Endothelial cell of umbilical vein (primary cell): ENCODE measurements at regions not wholly inside any gene's neighbourhood (a gene's known extent, or its start where the extent isn't known, plus 50 kb on each side); places are given as distances from the start of the nearest gene placed in this dataset.

Experiments
- BruUV-seq: library from RNA; stranded (reverse); fragments of 400-500 nt; replicated peaks from 2 replicates; lab custom pipeline; 2021; lab: Mats Ljungman, UMichigan
- CTCF ChIA-PET: fragments of 300-600, 350-600 bp; sonication (Branson Sonifier 250); formaldehyde crosslinking; loops from one replicate; lab custom pipeline; 2021; ENCODE audit warnings: antibody characterized with exemption, inconsistent platforms; lab: Charles Lee
- POLR2A ChIA-PET: fragments of 300-600, 350-600 bp; sonication (Branson Sonifier 250); formaldehyde crosslinking; loops from one replicate; lab custom pipeline; 2021; ENCODE audit warnings: antibody characterized with exemption, inconsistent platforms; lab: Charles Lee
- DNase-seq: peaks from one replicate; pipeline ENCODE4 v3.0.0-alpha.2; 2011; ENCODE audit warnings: low read depth, low spot score
- FAIRE-seq: peaks from 2 replicates; lab custom pipeline; 2011; peaks lifted over from hg19 to GRCh38; lab: Jason Lieb, UNC
- H2AFZ ChIP-seq: 2 replicates; pipeline ENCODE4 v1.6.0; 2012; ENCODE audit warnings: low read depth, low read length, control low read depth, inconsistent platforms
- H3K27ac ChIP-seq: 2 replicates; pipeline ENCODE4 v1.5.1; 2011; ENCODE audit warnings: low read depth, mild to moderate bottlenecking, control low read depth, low read length, moderate library complexity; ENCODE audit not compliant: insufficient read depth
- H3K27me3 ChIP-seq, 2 experiments: 2 replicates each; pipeline versions ENCODE4 v1.6.0 to v1.6.1; 2011; ENCODE audit warnings: low read length in 2 of 2, mixed read lengths in 1 of 2; ENCODE audit not compliant: control insufficient read depth in 2 of 2, insufficient read depth in 2 of 2
- H3K36me3 ChIP-seq, 2 experiments: 2 replicates in 1 of 2; 3 replicates in 1 of 2; pipeline ENCODE4 v1.5.1; 2011; ENCODE audit warnings: low read length in 2 of 2, mild to moderate bottlenecking in 1 of 2, moderate library complexity in 1 of 2; ENCODE audit not compliant: control insufficient read depth in 2 of 2, insufficient read depth in 2 of 2; ENCODE audit errors: extremely low read depth in 1 of 2
- H3K4me1 ChIP-seq: 3 replicates; pipeline ENCODE4 v1.5.1; 2011; ENCODE audit warnings: mild to moderate bottlenecking, low read length; ENCODE audit not compliant: control insufficient read depth, insufficient read depth; ENCODE audit errors: extremely low read depth
- H3K4me2 ChIP-seq: 2 replicates; pipeline ENCODE4 v1.6.1; 2011; ENCODE audit warnings: low read length, control low read depth, mixed read lengths; ENCODE audit not compliant: insufficient read depth
- H3K4me3 ChIP-seq, 3 experiments: fragments of 200-600 bp in 1 of 3; sonication (generic), shearing (Covaris generic) in 1 of 3; replicated peaks in 1 of 3; 2 replicates each; pipeline ENCODE4 v1.5.1; 2011 to 2016; ENCODE audit warnings: control low read depth in 3 of 3, low read length in 3 of 3, mild to moderate bottlenecking in 2 of 3, inconsistent platforms in 1 of 3, low read depth in 1 of 3, moderate library complexity in 1 of 3; ENCODE audit not compliant: insufficient read depth in 1 of 3
- H3K79me2 ChIP-seq: 2 replicates; pipeline ENCODE4 v1.6.0; 2012; ENCODE audit warnings: low read length, inconsistent platforms; ENCODE audit not compliant: control insufficient read depth, insufficient read depth
- H3K9ac ChIP-seq: replicated peaks from 2 replicates; pipeline ENCODE3; 2011; ENCODE audit warnings: low read length, control low read depth; ENCODE audit not compliant: insufficient read depth; ENCODE audit errors: extremely low read depth
- H3K9me1 ChIP-seq: replicated peaks from 3 replicates; pipeline ENCODE4 v1.6.0; 2011; ENCODE audit warnings: mild to moderate bottlenecking, low read length; ENCODE audit not compliant: control insufficient read depth, insufficient read depth; ENCODE audit errors: extremely low read depth
- H3K9me3 ChIP-seq: replicated peaks from 2 replicates; pipeline ENCODE4 v1.5.1; 2012; ENCODE audit warnings: low read length, inconsistent platforms; ENCODE audit not compliant: control insufficient read depth, insufficient read depth
- H4K20me1 ChIP-seq: replicated peaks from 2 replicates; pipeline ENCODE3; 2011; ENCODE audit warnings: mild to moderate bottlenecking, low read length; ENCODE audit not compliant: control insufficient read depth, insufficient read depth; ENCODE audit errors: extremely low read depth
- GATA2 ChIP-seq: IDR thresholded peaks from 2 replicates; pipeline ENCODE4 v1.7.0; 2011; ENCODE audit warnings: low read depth, mild to moderate bottlenecking, moderate library complexity, mixed read lengths, low read length; ENCODE audit not compliant: insufficient read length, insufficient read depth
- MYC ChIP-seq: IDR thresholded peaks from one replicate; pipeline ENCODE4 v1.6.1; 2011; ENCODE audit warnings: mild to moderate bottlenecking, low read depth, low read length
- POLR2AphosphoS5 ChIP-seq: IDR thresholded peaks from 2 replicates; pipeline ENCODE4 v1.6.1; 2012; ENCODE audit warnings: low read depth, mild to moderate bottlenecking, control low read depth, low read length, moderate library complexity; ENCODE audit not compliant: insufficient read depth
- dilution Hi-C: fragments of 300-500 bp; cut with MboI; formaldehyde crosslinking; loops from one replicate; pipeline ENCODE4 v1.15.0; 2019; ENCODE audit warnings: low sequenced_read_pairs; ENCODE audit not compliant: extremely low pct_ligation_motif_present
- intact Hi-C: fragments of 100-400 bp; cut with micrococcal nuclease; formaldehyde crosslinking; loops from one replicate; pipeline ENCODE4 v1.10.0; 2022

DNA sequence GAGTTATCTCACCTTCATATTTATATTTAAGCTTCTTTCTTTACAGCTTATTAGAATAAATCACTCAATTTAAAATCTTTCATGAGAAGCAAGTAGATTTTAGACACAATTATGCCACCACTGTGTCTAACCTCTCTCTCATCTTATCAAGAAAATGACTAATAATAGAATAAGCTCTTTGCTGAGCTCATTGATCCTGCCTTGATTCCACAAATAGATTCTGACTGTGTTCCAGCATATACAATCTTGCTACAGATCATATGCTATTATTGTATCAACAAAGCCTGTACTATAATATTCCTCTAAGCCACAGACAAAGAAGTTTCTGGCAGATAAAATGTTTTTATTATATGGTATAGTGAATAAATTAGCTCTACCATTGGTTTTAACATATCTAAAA lies 168.7 kb upstream of the GULP1 start:
- POLR2A ChIA-PET = no interaction called here
- dilution Hi-C loops = no loop called here
- BruUV-seq = no TSS peak

DNA sequence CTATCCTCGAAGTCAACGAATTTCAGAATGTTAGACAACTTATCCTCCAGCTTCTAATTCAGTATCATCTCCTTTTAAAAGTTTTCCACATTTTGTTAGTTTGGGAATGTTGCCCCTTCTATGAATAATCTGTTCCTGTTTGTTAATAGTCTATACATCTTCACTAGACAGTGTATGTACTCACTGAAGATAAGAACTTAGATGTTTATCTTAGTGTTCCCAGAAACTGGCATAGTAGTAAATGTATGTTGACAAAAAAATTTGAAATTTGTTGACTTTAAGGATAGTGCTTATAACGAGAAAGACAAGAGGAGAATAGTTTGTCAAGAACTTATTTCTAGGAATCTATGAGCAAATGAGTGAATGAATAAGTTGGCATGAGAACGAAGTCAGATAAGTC lies 162.0 kb upstream of the GULP1 start:
- FAIRE-seq = no peak
- Histone ChIP-seq H3K9me1 (no peaks in the 10 kb centered on the region), H3K4me2 (no peak overlapping the region), H2AFZ (no peak overlapping the region), H3K79me2 (no peaks in the 10 kb centered on the region), H3K4me3 (no peak overlapping the region), H3K9ac (no peak overlapping the region), H3K27me3 (no peaks in the 10 kb centered on the region), H3K4me1 (no peaks in the 10 kb centered on the region), H4K20me1 (no peaks in the 10 kb centered on the region), H3K9me3 (no peaks in the 10 kb centered on the region), H3K36me3 (no peaks in the 10 kb centered on the region), H3K27ac (no peak overlapping the region)
- CTCF ChIA-PET = no interaction called here
- intact Hi-C loops (no loop called here), dilution Hi-C loops (no loop called here)
- TF ChIP-seq POLR2AphosphoS5 = no peak
- no peak for DNase-seq
- BruUV-seq = no TSS peak
- POLR2A ChIA-PET = no interaction called here

More for the DNA sequence above, 168.7 kb upstream of the GULP1 start:
- H3K79me2 ChIP-seq = no peaks in the 10 kb centered on the region
- no peak for DNase-seq
- CTCF ChIA-PET = interaction anchor here (1.2 to 1.8 kb wide), 5 partner anchors 8 to 280 kb away, joined by 3 to 5 read pairs (median 5); no protein-coding TSS in a partner anchor
- H4K20me1 ChIP-seq = no peaks in the 10 kb centered on the region
- H3K27me3 ChIP-seq = no peaks in the 10 kb centered on the region
- no peaks in the 10 kb centered on the region for H3K36me3 ChIP-seq
- H3K27ac ChIP-seq = no peak overlapping the region
- TF ChIP-seq POLR2AphosphoS5 (no peak), MYC (no peak), GATA2 (no peak)
- H3K4me1 ChIP-seq = no peaks in the 10 kb centered on the region
- no peak overlapping the region for H3K9ac ChIP-seq
- no peak overlapping the region for H3K4me3 ChIP-seq
- FAIRE-seq = no peak
- no peaks in the 10 kb centered on the region for H3K9me1 ChIP-seq
- intact Hi-C loops = no loop called here
- no peaks in the 10 kb centered on the region for H3K9me3 ChIP-seq
- H2AFZ ChIP-seq = no peak overlapping the region
- H3K4me2 ChIP-seq = no peak overlapping the region
